HG03097 (cell line): ENCODE measurements at regions not wholly inside any gene's neighbourhood (a gene's known extent, or its start where the extent isn't known, plus 50 kb on each side); places are given as distances from the start of the nearest gene placed in this dataset.
"Not testable (repeated sequence)": the region's sequence is repeated elsewhere in the genome, so short reads cannot be mapped to it uniquely, and the experiment has no call there.

Source experiments
- ATAC-seq: cut with Tn5 transposase; IDR thresholded peaks from one replicate; pipeline ENCODE4 v1.9.1; 2021; ENCODE audit not compliant: unreplicated experiment, low FRiP score

GRCh38 chr1:143709606-143710259 is 262.1 kb downstream of the FAM72C start:
- not testable (repeated sequence) for ATAC-seq

GRCh38 chr1:143702739-143703138 is 269.0 kb downstream of the FAM72C start:
- not testable (repeated sequence) for ATAC-seq

- no peak for ATAC-seq
Measured at GRCh38 chr1:143699731-143700130, 272.1 kb downstream of the FAM72C start.

DNA sequence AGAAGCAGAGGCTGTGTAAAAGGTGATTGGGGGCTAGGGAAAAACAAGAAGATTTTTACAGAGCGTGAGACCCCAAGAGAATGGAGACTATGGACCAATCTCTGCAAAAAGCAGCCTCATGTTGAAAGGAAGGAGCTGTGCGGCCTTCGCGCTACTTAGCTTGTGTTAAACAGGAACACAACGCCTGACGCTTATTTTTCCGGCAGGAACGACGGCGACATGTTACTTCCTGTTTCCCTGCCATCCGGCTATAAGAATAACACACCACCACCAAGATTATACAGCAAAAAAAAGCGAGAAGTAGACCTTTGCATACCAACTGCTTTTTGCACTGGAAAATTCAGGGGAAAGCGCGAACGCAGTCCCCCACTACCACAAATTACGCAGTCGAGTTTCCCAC is 272.7 kb downstream of the FAM72C start:
- ATAC-seq, result no peak

DNA sequence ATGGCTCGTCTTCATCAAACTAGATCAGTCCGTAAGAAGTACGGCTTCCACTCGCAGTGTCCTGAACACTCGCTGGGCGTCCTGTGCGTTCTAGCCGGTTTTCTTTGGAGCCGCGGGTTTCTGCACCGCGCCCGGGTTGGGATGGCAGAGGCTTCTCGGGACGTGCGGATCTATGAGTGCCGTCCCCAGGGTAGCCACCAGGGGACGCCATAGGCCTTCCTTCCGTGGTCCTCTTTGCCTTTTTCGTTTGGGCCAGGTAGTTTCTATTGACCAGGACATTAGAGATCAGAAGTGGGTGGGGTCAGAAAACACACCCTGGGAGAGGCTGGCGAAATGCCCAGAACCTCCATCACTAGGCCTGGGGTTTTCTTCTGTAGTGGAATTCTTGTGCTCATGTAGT is 273.8 kb downstream of the FAM72C start:
- no peak for ATAC-seq

DNA sequence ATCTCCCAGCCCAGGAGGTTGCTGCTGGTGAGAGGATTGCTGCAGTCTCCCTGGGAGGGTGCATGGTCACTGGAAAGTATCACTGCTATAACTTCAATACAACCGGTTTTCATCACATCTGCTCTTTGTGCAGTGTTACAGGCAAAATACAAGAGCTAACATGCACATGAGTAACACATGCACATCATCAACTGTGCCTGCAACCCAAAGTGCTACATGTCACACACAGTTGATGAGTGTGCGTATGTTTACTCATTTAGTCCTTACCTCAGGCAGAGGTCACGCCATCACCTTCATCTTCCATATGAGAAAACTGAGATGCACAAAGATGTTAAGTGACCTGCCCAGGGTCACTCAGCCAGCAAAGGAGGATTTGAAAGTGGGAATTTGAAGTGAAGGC is 277.7 kb downstream of the FAM72C start:
- ATAC-seq, result no peak

DNA sequence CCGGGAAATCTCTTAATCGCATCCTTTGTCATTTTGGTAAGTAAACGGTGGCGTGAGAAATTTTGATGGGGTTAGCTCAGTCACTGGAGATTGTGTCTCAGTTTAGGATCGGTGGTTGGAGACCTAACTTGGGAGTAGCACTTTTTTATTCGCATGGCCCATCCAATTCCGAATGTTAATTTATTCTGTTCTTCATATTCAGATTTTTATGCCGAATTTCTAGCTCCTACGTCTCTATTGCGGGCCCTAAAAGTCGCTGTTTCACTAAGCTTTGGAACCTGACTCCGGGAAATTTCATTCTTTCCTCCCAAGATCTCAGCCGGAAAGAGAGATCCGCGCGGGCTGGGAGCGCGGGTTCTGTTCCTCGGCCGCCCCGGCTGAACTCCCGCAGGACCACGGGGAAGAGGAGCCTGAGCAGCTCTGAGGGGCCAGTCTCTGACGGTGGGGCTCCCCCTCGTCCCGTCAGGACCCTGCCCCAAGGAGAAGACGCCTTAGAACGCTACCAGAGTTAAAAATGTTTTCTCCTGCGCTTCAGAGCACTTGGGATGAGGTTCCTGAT is 279.7 kb downstream of the FAM72C start:
- ATAC-seq, result no peak

GRCh38 chr1:143691400-143691891 is 280.3 kb downstream of the FAM72C start:
- ATAC-seq, result no peak

GRCh38 chr1:143689781-143690180 is 282.0 kb downstream of the FAM72C start:
- no peak for ATAC-seq

DNA sequence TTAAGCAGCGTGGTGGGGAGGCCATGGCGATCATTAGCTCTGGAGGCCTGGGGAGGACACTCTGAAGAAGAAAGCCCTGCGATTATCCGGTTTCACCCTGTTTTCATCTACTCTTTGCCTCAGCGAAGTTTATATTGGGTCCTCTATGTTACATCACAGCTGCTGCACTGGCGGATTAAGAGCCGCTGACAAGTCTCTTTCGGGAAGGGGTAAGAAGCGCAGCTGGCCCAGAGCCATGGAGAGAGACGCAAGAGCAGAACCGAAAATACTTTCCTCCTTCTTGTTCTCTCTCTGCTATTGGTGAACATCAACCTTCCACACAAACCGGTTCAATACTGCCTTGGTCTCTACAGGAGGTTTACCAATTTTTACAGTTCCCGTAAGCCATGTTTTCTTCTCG is 291.5 kb downstream of the FAM72C start:
- ATAC-seq, result no peak

- no peak for ATAC-seq
Measured at GRCh38 chr1:143672983-143673382, 298.8 kb downstream of the FAM72C start.

GRCh38 chr1:143667730-143668129 is 304.1 kb downstream of the FAM72C start:
- ATAC-seq, result no peak

DNA sequence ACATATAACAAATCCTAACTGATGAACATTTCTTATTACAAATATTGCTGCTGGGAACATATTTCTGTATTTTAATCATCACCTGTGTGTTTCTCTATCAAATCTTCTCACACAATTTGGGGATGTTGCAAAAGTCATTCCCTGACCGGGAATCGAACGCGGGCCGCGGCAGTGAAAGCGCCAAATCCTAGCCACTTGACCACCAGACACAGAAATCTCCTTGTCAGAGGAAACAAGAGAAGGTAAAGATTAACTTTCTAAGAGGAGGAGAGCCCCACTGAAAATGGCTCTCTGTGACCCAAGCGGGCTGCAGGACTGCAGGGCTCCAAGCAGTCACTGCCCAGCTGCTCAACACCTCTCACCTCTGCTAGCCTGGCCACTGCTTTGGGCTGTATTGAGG is 304.9 kb downstream of the FAM72C start:
- no peak for ATAC-seq

DNA sequence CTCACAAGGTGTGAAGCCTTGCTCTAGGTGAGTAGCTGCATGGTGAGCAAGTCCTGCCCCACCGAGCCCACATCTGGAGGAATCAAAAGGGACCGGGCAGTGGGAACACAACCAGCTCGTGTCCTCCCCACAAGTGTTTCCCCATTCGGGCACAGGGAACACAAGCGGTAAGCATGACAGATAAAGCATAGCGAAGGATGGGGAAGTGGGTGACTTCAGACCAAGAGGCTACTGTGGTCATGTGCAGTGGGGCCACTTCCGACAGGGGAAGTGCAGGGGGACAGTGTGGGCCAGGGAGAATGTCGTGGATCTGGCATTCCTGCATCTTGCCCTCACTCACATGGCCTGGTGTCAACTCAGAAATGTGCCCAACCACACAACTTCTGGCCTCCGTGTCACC is 306.2 kb downstream of the FAM72C start:
- ATAC-seq, result no peak

DNA sequence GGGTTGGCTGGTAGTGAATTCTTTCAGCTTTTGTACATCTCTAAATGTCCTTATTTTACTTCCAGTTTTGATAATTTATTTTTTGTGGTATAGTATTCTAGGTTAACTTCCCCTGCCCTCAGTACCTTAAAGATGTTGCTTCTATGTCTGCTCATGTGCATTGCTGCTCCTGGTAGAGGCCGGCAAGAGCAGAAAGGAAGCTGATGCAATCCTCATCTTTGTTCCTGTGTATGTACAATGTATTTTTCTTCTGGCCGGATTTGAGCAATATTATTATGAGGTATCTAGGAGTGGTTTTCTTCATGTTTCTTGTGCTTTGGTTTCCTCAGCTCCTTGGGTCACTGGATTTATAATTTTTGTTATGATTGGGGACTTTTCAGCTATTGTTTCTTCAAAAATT is 308.7 kb downstream of the FAM72C start:
- ATAC-seq, result not testable (repeated sequence)

DNA sequence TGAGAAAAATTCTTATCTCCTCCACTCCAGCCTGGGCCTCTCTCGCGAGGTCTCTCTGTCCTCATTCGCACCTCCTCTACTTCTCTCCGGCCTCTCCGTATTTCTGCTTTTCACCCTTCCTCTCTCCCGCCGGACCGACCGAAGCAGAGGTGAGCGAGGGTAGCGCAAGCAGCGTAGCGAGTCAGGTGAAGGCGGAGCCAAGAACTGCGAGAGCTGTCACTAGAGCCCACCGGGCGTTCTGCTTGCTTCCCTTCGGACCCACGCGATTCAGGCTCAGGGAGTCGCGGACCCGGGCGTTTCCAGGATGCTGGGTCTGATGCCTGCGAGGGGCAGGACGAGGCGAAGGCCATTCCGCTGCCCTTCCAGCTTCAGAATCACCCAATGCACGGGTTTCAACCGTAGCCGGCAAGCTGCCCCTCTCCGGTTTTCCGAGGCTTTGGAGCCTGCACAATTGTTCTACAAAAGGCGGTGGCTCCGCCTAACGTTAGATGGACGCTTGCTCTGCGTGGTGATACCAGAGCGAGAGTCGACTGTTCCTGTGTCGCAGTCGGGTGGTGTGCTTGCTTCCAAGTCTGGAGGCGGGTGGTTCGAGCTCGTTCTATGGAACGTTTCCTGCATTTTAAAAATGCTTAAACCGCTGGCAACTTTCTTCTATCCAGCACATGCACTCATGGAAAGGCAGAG is 310.2 kb downstream of the FAM72C start:
- no peak for ATAC-seq

- no peak for ATAC-seq
Measured at GRCh38 chr1:143660354-143660941, 311.3 kb downstream of the FAM72C start.

DNA sequence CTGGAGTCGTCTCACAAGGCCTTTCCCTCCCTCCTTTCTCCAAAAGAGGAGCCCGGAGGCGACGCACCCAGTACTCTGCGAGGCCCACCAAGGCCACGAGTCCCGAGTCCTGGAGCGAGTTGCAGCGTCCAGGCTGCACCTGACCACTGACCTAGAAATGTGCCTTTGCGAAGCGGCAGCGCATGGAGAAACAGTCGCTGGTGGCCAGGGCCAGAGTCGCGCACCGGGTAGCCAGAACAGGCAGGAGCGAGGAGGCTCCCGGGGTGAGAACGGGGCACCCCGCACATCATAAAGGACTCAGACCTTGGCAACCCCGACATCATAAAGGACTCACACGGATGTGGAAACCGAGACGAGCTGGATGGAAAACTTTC is 318.4 kb downstream of the FAM72C start:
- no peak for ATAC-seq

GRCh38 chr1:143652744-143653428 is 318.9 kb downstream of the FAM72C start:
- no peak for ATAC-seq

- ATAC-seq, result no peak
Measured at GRCh38 chr1:143652187-143652586, 319.6 kb downstream of the FAM72C start.

DNA sequence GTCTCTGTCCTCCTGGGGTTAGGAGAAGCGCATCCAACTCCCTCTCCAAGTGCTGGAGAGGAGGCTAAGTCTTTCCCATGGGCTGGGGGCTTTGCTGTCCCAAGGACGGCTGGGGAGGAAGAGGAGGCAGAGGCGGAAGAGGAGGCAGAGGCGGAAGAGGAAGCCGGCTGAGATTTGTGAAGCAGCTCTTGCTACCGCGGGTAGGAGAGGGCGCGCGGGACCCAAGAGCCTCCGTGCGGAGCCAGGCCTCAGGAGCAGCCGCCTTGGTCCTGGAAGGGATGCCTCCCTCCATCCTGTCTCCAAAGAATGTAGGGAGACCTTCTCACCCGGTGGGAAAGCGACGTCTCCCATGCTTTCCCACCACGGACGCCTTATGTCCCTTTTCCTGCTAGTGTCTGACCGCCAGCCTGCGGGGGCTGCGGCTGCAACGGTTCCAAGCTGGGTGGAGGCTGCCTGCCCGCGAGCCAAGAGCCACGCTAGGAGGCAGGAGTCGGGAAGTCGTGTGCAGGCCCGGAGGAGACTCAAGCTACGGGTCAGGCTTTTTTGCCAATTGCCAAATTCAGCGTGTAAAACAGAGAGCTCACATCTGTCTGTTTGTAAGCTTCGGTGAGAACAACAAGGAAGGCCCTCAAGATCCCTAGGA is 320.3 kb downstream of the FAM72C start:
- ATAC-seq, result no peak
